Esophagus squamous epithelium (tissue), 4 donors: ENCODE measurements at regions not wholly inside any gene's neighbourhood (a gene's known extent, or its start where the extent isn't known, plus 50 kb on each side); places are given as distances from the start of the nearest gene placed in this dataset.

ENCODE experiments used
- CTCF ChIP-seq, 6 experiments: fragments of 450-650 bp in 4 of 6; fragments of 200-600 bp in 2 of 6; sonication (generic) in 2 of 6; IDR thresholded peaks; one replicate each; pipeline ENCODE4 v1.5.1; 2016 to 2019; ENCODE audit warnings: antibody characterized with exemption in 6 of 6, mild to moderate bottlenecking in 4 of 6, moderate library complexity in 4 of 6
- POLR2A ChIP-seq, 4 donors: fragments of 450-650 bp; IDR thresholded peaks; one replicate each; pipeline ENCODE4 v1.6.1; 2017; ENCODE audit warnings: antibody characterized with exemption in 4 of 4, mild to moderate bottlenecking in 4 of 4, moderate library complexity in 3 of 4

- no peak for TF ChIP-seq POLR2A (IDR thresholded peaks at IDR 0.05)
- TF ChIP-seq CTCF (IDR thresholded peaks at IDR 0.05): no peak
Measured at GRCh38 chr12:86837246-86837645, 581.1 kb upstream of the MGAT4C start.
